GM12878 (cell line): ENCODE measurements at regions not wholly inside any gene's neighbourhood (a gene's known extent, or its start where the extent isn't known, plus 50 kb on each side); places are given as distances from the start of the nearest gene placed in this dataset.

Experiments
- ATAC-seq: fragments of 200-7000 bp; cut with Tn5 transposase; 3 replicates; pipeline ENCODE4 v1.9.1; 2020; ENCODE audit warnings: mild to moderate bottlenecking, moderate library complexity
- BruUV-seq: library from RNA; stranded (reverse); fragments of 400-500 nt; replicated peaks from 2 replicates; lab custom pipeline; 2021; lab: Mats Ljungman, UMichigan
- CTCF ChIA-PET: fragments of 300-600 bp; sonication (Branson Sonifier 250); formaldehyde crosslinking; extraction: SDS; loops from one replicate; lab custom pipeline; 2021; ENCODE audit warnings: inconsistent platforms; lab: Yijun Ruan, JAX
- POLR2A ChIA-PET: fragments of 350-600 bp; formaldehyde crosslinking; extraction: SDS; loops from one replicate; lab custom pipeline; 2021; ENCODE audit warnings: inconsistent platforms; lab: Charles Lee
- RAD21 ChIA-PET: fragments of 300-600 bp; sonication (Branson Sonifier 250); formaldehyde crosslinking; loops from one replicate; lab custom pipeline; 2023; ENCODE audit warnings: antibody characterized with exemption; ENCODE audit not compliant: unreplicated experiment; lab: Charles Lee
- SMC1A ChIA-PET: fragments of 300-600 bp; sonication (Branson Sonifier 250); formaldehyde crosslinking; loops from one replicate; lab custom pipeline; 2023; ENCODE audit not compliant: unreplicated experiment, uncharacterized antibody; lab: Charles Lee
- DNase-seq: peaks from one replicate; pipeline ENCODE4 v3.0.0-alpha.2; 2011; ENCODE audit warnings: low read depth, low spot score
- FAIRE-seq: peaks from 3 replicates; lab custom pipeline; 2011; peaks lifted over from hg19 to GRCh38; lab: Jason Lieb, UNC
- H2AFZ ChIP-seq: 2 replicates; pipeline ENCODE4 v1.6.0; 2011; ENCODE audit warnings: low read depth, low read length, control low read depth; ENCODE audit not compliant: control insufficient read depth
- H3K27ac ChIP-seq: 2 replicates; pipeline ENCODE4 v1.5.1; 2011; ENCODE audit warnings: control low read depth; ENCODE audit not compliant: control insufficient read depth, insufficient read depth
- H3K27me3 ChIP-seq, 2 experiments: replicated peaks in 1 of 2; 2 replicates each; pipeline versions ENCODE4 v1.6.0 to v1.6.1; 2011; ENCODE audit warnings: low read length in 1 of 2; ENCODE audit not compliant: control insufficient read depth in 2 of 2, insufficient read depth in 2 of 2
- H3K36me3 ChIP-seq, 2 experiments: 2 replicates each; pipeline ENCODE4 v1.5.1; 2011; ENCODE audit warnings: low read length in 1 of 2; ENCODE audit not compliant: control insufficient read depth in 2 of 2, insufficient read depth in 2 of 2
- H3K4me1 ChIP-seq: 2 replicates; pipeline ENCODE4 v1.6.1; 2011; ENCODE audit warnings: mild to moderate bottlenecking, low read length, moderate library complexity, mixed read lengths; ENCODE audit not compliant: control insufficient read depth, insufficient read depth
- H3K4me2 ChIP-seq: 2 replicates; pipeline ENCODE4 v1.6.0; 2011; ENCODE audit warnings: control low read depth; ENCODE audit not compliant: control insufficient read depth, insufficient read depth
- H3K4me3 ChIP-seq: fragments of 200-600 bp; sonication (generic); 2 replicates; pipeline ENCODE4 v1.5.1; 2016
- H3K79me2 ChIP-seq: 2 replicates; pipeline ENCODE4 v1.6.0; 2011; ENCODE audit warnings: low read length; ENCODE audit not compliant: control insufficient read depth, insufficient read depth
- H3K9ac ChIP-seq: 2 replicates; pipeline ENCODE4 v1.8.0; 2011; ENCODE audit warnings: low read length, control low read depth, mixed read lengths; ENCODE audit not compliant: control insufficient read depth, insufficient read depth
- H3K9me3 ChIP-seq: replicated peaks from 3 replicates; pipeline ENCODE4 v1.5.1; 2011; ENCODE audit warnings: mild to moderate bottlenecking, low read length; ENCODE audit not compliant: control insufficient read depth, insufficient read depth
- H4K20me1 ChIP-seq: 2 replicates; pipeline ENCODE4 v1.6.0; 2011; ENCODE audit not compliant: control insufficient read depth, insufficient read depth
- CEBPB ChIP-seq, 2 experiments: fragments of 150-350 bp in 1 of 2; IDR thresholded peaks; 2 replicates each; pipeline ENCODE4 v1.6.1; 2012 to 2014; ENCODE audit warnings: low read depth in 2 of 2, low read length in 2 of 2, borderline replicate concordance in 1 of 2, inconsistent platforms in 1 of 2
- MTA3 ChIP-seq: IDR thresholded peaks from 2 replicates; pipeline ENCODE4 v1.6.1; 2012; ENCODE audit warnings: low read length, inconsistent platforms, borderline replicate concordance
- RBBP5 ChIP-seq: fragments of 200-600 bp; sonication (generic); conservative IDR thresholded peaks from 2 replicates; pipeline ENCODE4 v1.6.1; 2016
- in situ Hi-C: fragments of 300-500 bp; cut with MboI; formaldehyde crosslinking; loops from 9 replicates; pipeline ENCODE4 v1.14.3; 2018; ENCODE audit warnings: mixed read lengths
- intact Hi-C: fragments of 100-400 bp; cut with micrococcal nuclease; formaldehyde crosslinking; loops from one replicate; pipeline ENCODE4 v1.14.2; 2022; ENCODE audit not compliant: unreplicated experiment
- TF ChIP-seq, protein P1 (sequence below): fragments of 450-650 bp; IDR thresholded peaks from 2 replicates; pipeline ENCODE4 v1.6.1; 2017; ENCODE audit warnings: mild to moderate bottlenecking, moderate library complexity
- TF ChIP-seq, protein P2 (sequence below): IDR thresholded peaks from 2 replicates; pipeline ENCODE4 v1.6.1; 2011; ENCODE audit warnings: borderline replicate concordance, low read depth, mild to moderate bottlenecking, moderate library complexity, low read length; ENCODE audit not compliant: insufficient read depth, poor library complexity, severe bottlenecking
- TF ChIP-seq, protein P3 (sequence below): fragments of 150-350 bp; IDR thresholded peaks from 2 replicates; pipeline ENCODE4 v1.6.1; 2016; ENCODE audit warnings: low read depth, low read length
- TF ChIP-seq, protein P4 (sequence below): IDR thresholded peaks from 2 replicates; pipeline ENCODE4 v1.6.1; 2012; ENCODE audit warnings: mild to moderate bottlenecking, low read depth, low read length

DNA sequence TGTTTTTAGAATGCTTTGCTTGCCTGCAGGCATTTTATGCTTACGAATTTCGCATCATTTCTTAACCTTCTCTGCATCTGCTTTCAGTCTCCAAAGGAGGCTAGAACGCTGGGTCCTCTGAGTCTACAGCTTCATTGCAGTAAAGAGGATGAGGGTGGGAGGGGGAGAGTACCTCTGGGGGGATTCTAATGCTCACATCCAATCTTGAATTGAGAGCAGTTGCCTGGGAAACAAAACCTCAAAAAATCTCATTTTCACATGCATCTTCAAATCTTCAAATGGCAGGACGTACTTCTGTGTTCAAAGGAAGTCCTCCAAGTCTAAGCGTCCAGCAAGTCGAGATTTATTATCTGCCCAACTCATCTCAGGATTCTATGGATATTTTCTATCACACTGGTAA, 100.7 kb upstream of the PRKCQ start (continued):
- TF ChIP-seq, protein P1, sequence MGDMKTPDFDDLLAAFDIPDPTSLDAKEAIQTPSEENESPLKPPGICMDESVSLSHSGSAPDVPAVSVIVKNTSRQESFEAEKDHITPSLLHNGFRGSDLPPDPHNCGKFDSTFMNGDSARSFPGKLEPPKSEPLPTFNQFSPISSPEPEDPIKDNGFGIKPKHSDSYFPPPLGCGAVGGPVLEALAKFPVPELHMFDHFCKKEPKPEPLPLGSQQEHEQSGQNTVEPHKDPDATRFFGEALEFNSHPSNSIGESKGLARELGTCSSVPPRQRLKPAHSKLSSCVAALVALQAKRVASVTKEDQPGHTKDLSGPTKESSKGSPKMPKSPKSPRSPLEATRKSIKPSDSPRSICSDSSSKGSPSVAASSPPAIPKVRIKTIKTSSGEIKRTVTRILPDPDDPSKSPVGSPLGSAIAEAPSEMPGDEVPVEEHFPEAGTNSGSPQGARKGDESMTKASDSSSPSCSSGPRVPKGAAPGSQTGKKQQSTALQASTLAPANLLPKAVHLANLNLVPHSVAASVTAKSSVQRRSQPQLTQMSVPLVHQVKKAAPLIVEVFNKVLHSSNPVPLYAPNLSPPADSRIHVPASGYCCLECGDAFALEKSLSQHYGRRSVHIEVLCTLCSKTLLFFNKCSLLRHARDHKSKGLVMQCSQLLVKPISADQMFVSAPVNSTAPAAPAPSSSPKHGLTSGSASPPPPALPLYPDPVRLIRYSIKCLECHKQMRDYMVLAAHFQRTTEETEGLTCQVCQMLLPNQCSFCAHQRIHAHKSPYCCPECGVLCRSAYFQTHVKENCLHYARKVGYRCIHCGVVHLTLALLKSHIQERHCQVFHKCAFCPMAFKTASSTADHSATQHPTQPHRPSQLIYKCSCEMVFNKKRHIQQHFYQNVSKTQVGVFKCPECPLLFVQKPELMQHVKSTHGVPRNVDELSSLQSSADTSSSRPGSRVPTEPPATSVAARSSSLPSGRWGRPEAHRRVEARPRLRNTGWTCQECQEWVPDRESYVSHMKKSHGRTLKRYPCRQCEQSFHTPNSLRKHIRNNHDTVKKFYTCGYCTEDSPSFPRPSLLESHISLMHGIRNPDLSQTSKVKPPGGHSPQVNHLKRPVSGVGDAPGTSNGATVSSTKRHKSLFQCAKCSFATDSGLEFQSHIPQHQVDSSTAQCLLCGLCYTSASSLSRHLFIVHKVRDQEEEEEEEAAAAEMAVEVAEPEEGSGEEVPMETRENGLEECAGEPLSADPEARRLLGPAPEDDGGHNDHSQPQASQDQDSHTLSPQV: no peak
- TF ChIP-seq RBBP5: no peak
- no peak for TF ChIP-seq MTA3

DNA sequence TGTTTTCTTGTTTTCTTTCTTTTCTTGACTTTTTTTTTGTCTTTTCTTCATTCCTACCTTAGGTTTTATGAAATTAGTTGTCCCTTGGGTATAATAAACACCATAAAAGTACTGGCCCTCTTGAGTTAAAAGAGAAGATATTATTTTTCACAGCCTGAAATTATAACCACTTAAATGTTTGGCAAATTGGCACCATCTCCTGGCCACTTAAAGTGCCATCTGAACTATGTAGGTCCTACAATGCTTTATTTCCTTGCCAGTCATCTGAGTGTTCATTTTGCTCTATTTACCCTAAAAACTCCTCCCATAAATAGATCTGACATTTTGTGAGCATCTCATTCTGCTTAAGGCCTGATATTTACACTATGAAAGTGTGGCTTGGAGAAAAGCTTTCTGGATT, 98.9 kb upstream of the PRKCQ start:
- no peak overlapping the region for H3K4me2 ChIP-seq
- FAIRE-seq (no peak), DNase-seq (no peak), ATAC-seq (no peak)
- no peaks in the 10 kb centered on the region for H4K20me1 ChIP-seq
- no TSS peak for BruUV-seq
- no peak overlapping the region for H3K9ac ChIP-seq
- RAD21 ChIA-PET: interaction anchor here (0.7 to 2.9 kb wide), 10 partner anchors 9 to 273 kb away, joined by 3 to 14 read pairs (median 4); no protein-coding TSS in a partner anchor
- H3K36me3 ChIP-seq: no peaks in the 10 kb centered on the region
- POLR2A ChIA-PET: no interaction called here
- H2AFZ ChIP-seq: no peak overlapping the region
- TF ChIP-seq, protein P2, sequence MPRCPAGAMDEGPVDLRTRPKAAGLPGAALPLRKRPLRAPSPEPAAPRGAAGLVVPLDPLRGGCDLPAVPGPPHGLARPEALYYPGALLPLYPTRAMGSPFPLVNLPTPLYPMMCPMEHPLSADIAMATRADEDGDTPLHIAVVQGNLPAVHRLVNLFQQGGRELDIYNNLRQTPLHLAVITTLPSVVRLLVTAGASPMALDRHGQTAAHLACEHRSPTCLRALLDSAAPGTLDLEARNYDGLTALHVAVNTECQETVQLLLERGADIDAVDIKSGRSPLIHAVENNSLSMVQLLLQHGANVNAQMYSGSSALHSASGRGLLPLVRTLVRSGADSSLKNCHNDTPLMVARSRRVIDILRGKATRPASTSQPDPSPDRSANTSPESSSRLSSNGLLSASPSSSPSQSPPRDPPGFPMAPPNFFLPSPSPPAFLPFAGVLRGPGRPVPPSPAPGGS: no peak
- TF ChIP-seq, protein P3, sequence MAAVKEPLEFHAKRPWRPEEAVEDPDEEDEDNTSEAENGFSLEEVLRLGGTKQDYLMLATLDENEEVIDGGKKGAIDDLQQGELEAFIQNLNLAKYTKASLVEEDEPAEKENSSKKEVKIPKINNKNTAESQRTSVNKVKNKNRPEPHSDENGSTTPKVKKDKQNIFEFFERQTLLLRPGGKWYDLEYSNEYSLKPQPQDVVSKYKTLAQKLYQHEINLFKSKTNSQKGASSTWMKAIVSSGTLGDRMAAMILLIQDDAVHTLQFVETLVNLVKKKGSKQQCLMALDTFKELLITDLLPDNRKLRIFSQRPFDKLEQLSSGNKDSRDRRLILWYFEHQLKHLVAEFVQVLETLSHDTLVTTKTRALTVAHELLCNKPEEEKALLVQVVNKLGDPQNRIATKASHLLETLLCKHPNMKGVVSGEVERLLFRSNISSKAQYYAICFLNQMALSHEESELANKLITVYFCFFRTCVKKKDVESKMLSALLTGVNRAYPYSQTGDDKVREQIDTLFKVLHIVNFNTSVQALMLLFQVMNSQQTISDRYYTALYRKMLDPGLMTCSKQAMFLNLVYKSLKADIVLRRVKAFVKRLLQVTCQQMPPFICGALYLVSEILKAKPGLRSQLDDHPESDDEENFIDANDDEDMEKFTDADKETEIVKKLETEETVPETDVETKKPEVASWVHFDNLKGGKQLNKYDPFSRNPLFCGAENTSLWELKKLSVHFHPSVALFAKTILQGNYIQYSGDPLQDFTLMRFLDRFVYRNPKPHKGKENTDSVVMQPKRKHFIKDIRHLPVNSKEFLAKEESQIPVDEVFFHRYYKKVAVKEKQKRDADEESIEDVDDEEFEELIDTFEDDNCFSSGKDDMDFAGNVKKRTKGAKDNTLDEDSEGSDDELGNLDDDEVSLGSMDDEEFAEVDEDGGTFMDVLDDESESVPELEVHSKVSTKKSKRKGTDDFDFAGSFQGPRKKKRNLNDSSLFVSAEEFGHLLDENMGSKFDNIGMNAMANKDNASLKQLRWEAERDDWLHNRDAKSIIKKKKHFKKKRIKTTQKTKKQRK: no peak
- TF ChIP-seq, protein P4, sequence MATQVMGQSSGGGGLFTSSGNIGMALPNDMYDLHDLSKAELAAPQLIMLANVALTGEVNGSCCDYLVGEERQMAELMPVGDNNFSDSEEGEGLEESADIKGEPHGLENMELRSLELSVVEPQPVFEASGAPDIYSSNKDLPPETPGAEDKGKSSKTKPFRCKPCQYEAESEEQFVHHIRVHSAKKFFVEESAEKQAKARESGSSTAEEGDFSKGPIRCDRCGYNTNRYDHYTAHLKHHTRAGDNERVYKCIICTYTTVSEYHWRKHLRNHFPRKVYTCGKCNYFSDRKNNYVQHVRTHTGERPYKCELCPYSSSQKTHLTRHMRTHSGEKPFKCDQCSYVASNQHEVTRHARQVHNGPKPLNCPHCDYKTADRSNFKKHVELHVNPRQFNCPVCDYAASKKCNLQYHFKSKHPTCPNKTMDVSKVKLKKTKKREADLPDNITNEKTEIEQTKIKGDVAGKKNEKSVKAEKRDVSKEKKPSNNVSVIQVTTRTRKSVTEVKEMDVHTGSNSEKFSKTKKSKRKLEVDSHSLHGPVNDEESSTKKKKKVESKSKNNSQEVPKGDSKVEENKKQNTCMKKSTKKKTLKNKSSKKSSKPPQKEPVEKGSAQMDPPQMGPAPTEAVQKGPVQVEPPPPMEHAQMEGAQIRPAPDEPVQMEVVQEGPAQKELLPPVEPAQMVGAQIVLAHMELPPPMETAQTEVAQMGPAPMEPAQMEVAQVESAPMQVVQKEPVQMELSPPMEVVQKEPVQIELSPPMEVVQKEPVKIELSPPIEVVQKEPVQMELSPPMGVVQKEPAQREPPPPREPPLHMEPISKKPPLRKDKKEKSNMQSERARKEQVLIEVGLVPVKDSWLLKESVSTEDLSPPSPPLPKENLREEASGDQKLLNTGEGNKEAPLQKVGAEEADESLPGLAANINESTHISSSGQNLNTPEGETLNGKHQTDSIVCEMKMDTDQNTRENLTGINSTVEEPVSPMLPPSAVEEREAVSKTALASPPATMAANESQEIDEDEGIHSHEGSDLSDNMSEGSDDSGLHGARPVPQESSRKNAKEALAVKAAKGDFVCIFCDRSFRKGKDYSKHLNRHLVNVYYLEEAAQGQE: no peak
- TF ChIP-seq CEBPB (IDR thresholded peaks at IDR 0.05; ENCODE audit: borderline replicate concordance in 1 of 2, low read depth in 2 of 2, low read length in 2 of 2): no peak
- SMC1A ChIA-PET: interaction anchor here (0.7 to 4.0 kb wide), 11 partner anchors 9 to 738 kb away, joined by 3 to 46 read pairs (median 6); no protein-coding TSS in a partner anchor
- no peak overlapping the region for H3K4me3 ChIP-seq
- intact Hi-C loops (loop anchor here (1.0 kb wide), 1 partner anchor 262 kb away; no protein-coding TSS in a partner anchor), in situ Hi-C loops (no loop called here)
- no peaks in the 10 kb centered on the region for H3K9me3 ChIP-seq
- CTCF ChIA-PET: interaction anchor here (0.6 to 4.0 kb wide), 21 partner anchors 10 to 607 kb away, joined by 3 to 61 read pairs (median 4); partner anchors contain the start of gene PRKCQ
- H3K79me2 ChIP-seq: no peaks in the 10 kb centered on the region
- H3K27me3 ChIP-seq: no peaks in the 10 kb centered on the region
- H3K4me1 ChIP-seq: no peaks in the 10 kb centered on the region
- H3K27ac ChIP-seq: no peak overlapping the region
